ENCODE measurements at regions not wholly inside any gene's neighbourhood (a gene's known extent, or its start where the extent isn't known, plus 50 kb on each side); places are given as distances from the start of the nearest gene placed in this dataset.

GRCh38 chr5:118199801-118200200 lies 788.5 kb downstream of the DTWD2 start:
- no peak for TF ChIP-seq CTCF (IDR thresholded peaks at IDR 0.05; ENCODE audit: poor library complexity, severe bottlenecking)
- no peak for TF ChIP-seq EZH2 (IDR thresholded peaks at IDR 0.05; ENCODE audit: borderline replicate concordance, insufficient read depth, low read length, poor library complexity, severe bottlenecking)
- TF ChIP-seq REST (IDR thresholded peaks at IDR 0.05; ENCODE audit: borderline replicate concordance), result no peak
- no peak for TF ChIP-seq POLR2AphosphoS5 (IDR thresholded peaks at IDR 0.05)
- TF ChIP-seq TAF1 (IDR thresholded peaks at IDR 0.05; ENCODE audit: low read depth), result no peak
- no peak for TF ChIP-seq RAD21 (conservative IDR thresholded peaks at IDR 0.05)
- no peak for TF ChIP-seq SMC3 (conservative IDR thresholded peaks at IDR 0.05; ENCODE audit: poor library complexity)
- TF ChIP-seq MXI1 (conservative IDR thresholded peaks at IDR 0.05; ENCODE audit: poor library complexity, severe bottlenecking), result no peak
